Activated CD4-positive, alpha-beta T cell treated with anti-CD3 and anti-CD28 coated beads for 36 hours (primary cell): ENCODE measurements at regions not wholly inside any gene's neighbourhood (a gene's known extent, or its start where the extent isn't known, plus 50 kb on each side); places are given as distances from the start of the nearest gene placed in this dataset.

Experiments
- ATAC-seq: fragments of 200-7000 bp; cut with Tn5 transposase; one replicate; pipeline ENCODE4 v1.10.0; 2021; ENCODE audit warnings: mild to moderate bottlenecking, moderate library complexity
- CTCF ChIA-PET: fragments of 350-600 bp; sonication (Branson Sonifier 250); formaldehyde crosslinking; loops from one replicate; lab custom pipeline; 2021; ENCODE audit warnings: antibody characterized with exemption; lab: Charles Lee
- POLR2A ChIA-PET: fragments of 350-600 bp; sonication (Branson Sonifier 250); formaldehyde crosslinking; loops from one replicate; lab custom pipeline; 2021; ENCODE audit warnings: antibody characterized with exemption, inconsistent platforms; lab: Charles Lee
- DNase-seq: peaks from one replicate; pipeline ENCODE4 v3.0.0-alpha.2; 2020
- H3K27ac Mint-ChIP-seq: one replicate; pipeline ENCODE4 v1.8.0; 2021; ENCODE audit warnings: mixed read lengths
- H3K27me3 Mint-ChIP-seq: one replicate; pipeline ENCODE4 v1.8.0; 2021; ENCODE audit warnings: mixed read lengths
- H3K36me3 Mint-ChIP-seq: one replicate; pipeline ENCODE4 v1.8.0; 2021; ENCODE audit warnings: low read depth, mixed read lengths
- H3K4me1 Mint-ChIP-seq: one replicate; pipeline ENCODE4 v1.8.0; 2021; ENCODE audit warnings: mixed read lengths
- H3K4me3 Mint-ChIP-seq: one replicate; pipeline ENCODE4 v1.8.0; 2021; ENCODE audit warnings: mild to moderate bottlenecking, moderate library complexity, mixed read lengths
- H3K9me3 Mint-ChIP-seq: one replicate; pipeline ENCODE4 v1.8.0; 2021; ENCODE audit warnings: low read depth, mixed read lengths
- intact Hi-C, 2 experiments: fragments of 100-400 bp; cut with DNase I in 1 of 2; cut with micrococcal nuclease in 1 of 2; formaldehyde crosslinking; loops; one replicate each; pipeline versions ENCODE4 v1.14.2 to v1.15.1; 2022 to 2024; cut with DNase I, micrococcal nuclease

- no peak for DNase-seq
- no peaks in the 10 kb centered on the region for H3K9me3 Mint-ChIP-seq
- ChIA-PET CTCF (interaction anchor here (0.6 to 0.7 kb wide), 2 partner anchors 190 to 1794 kb away, joined by 3 to 4 read pairs; no protein-coding TSS in a partner anchor), POLR2A (no interaction called here)
- intact Hi-C loops, result no loop called here
- peaks cover 4% of the 10 kb centered on the region for H3K27me3 Mint-ChIP-seq
- no peak overlapping the region for H3K4me3 Mint-ChIP-seq
- ATAC-seq, result no peak
- H3K4me1 Mint-ChIP-seq, result no peaks in the 10 kb centered on the region
- H3K36me3 Mint-ChIP-seq, result no peaks in the 10 kb centered on the region
- no peak overlapping the region for H3K27ac Mint-ChIP-seq
Observed at GRCh38 chr13:76651286-76651685, 234.9 kb downstream of the KCTD12 start.

GRCh38 chr13:76647550-76647949 lies 238.7 kb downstream of the KCTD12 start:
- no peaks in the 10 kb centered on the region for H3K4me1 Mint-ChIP-seq
- no peaks in the 10 kb centered on the region for H3K9me3 Mint-ChIP-seq
- ChIA-PET POLR2A (no interaction called here), CTCF (interaction anchor here (1.2 to 1.5 kb wide), 2 partner anchors 16 to 256 kb away, joined by 3 read pairs; no protein-coding TSS in a partner anchor)
- H3K4me3 Mint-ChIP-seq, result no peak overlapping the region
- no peak overlapping the region for H3K27ac Mint-ChIP-seq
- H3K36me3 Mint-ChIP-seq, result no peaks in the 10 kb centered on the region
- intact Hi-C loops, result no loop called here
- no peak for ATAC-seq
- peaks cover 4% of the 10 kb centered on the region for H3K27me3 Mint-ChIP-seq
- no peak for DNase-seq

DNA sequence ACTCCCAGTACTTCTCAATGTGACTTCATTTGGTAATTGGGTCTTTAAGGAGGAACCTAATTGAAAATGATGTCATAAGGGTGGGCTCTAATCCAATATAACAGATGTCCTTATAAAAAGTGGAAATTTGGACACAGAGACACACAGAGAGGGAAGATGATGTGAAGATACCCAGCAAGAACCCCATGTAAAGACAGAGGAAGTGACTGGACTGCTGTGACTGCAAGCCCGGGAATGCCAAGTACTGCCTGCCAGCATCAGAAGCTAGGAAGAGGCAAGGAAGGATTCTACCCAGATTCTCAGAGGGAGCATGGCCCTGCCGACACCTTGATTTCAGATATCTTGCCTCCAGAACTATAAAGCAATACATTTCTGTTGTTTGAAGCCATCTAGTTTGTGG lies 239.3 kb downstream of the KCTD12 start:
- intact Hi-C loops, result no loop called here
- no peak for ATAC-seq

GRCh38 chr13:76645632-76646031 lies 240.6 kb downstream of the KCTD12 start:
- Mint-ChIP-seq H3K36me3 (no peaks in the 10 kb centered on the region), H3K27ac (no peak overlapping the region), H3K27me3 (no peaks in the 10 kb centered on the region), H3K4me3 (no peak overlapping the region), H3K4me1 (no peaks in the 10 kb centered on the region), H3K9me3 (no peaks in the 10 kb centered on the region)
- ChIA-PET POLR2A (no interaction called here), CTCF (interaction anchor here (1.5 kb wide), 1 partner anchor 258 kb away, joined by 4 read pairs; no protein-coding TSS in a partner anchor)
- ATAC-seq (no peak), DNase-seq (no peak)
- intact Hi-C loops, result no loop called here

More for the DNA sequence above, 239.3 kb downstream of the KCTD12 start:
- no peak for DNase-seq
- no peaks in the 10 kb centered on the region for H3K4me1 Mint-ChIP-seq
- no peak overlapping the region for H3K27ac Mint-ChIP-seq
- H3K9me3 Mint-ChIP-seq, result no peaks in the 10 kb centered on the region
- H3K27me3 Mint-ChIP-seq, result peaks cover 2% of the 10 kb centered on the region
- ChIA-PET POLR2A (no interaction called here), CTCF (no interaction called here)
- H3K4me3 Mint-ChIP-seq, result no peak overlapping the region
- H3K36me3 Mint-ChIP-seq, result no peaks in the 10 kb centered on the region

- CTCF ChIA-PET, result no interaction called here
- no peak for DNase-seq
- H3K4me1 Mint-ChIP-seq, result no peaks in the 10 kb centered on the region
- H3K27ac Mint-ChIP-seq, result no peak overlapping the region
- H3K9me3 Mint-ChIP-seq, result no peaks in the 10 kb centered on the region
- POLR2A ChIA-PET, result no interaction called here
- H3K36me3 Mint-ChIP-seq, result no peaks in the 10 kb centered on the region
- H3K27me3 Mint-ChIP-seq, result no peaks in the 10 kb centered on the region
- no peak overlapping the region for H3K4me3 Mint-ChIP-seq
- intact Hi-C loops, result no loop called here
- no peak for ATAC-seq
Observed at GRCh38 chr13:76644906-76645305, 241.3 kb downstream of the KCTD12 start.

GRCh38 chr13:76643596-76643995 lies 242.6 kb downstream of the KCTD12 start:
- Mint-ChIP-seq H3K4me3 (no peak overlapping the region), H3K27me3 (peaks cover 2% of the 10 kb centered on the region), H3K4me1 (no peaks in the 10 kb centered on the region), H3K36me3 (no peaks in the 10 kb centered on the region), H3K27ac (no peak overlapping the region), H3K9me3 (no peaks in the 10 kb centered on the region)
- POLR2A ChIA-PET, result no interaction called here
- ATAC-seq (no peak), DNase-seq (no peak)
- CTCF ChIA-PET, result interaction anchor here (0.8 kb wide), 1 partner anchor 95 kb away, joined by 3 read pairs; no protein-coding TSS in a partner anchor
- intact Hi-C loops, result no loop called here

- Mint-ChIP-seq H3K27me3 (peaks cover 2% of the 10 kb centered on the region), H3K9me3 (no peaks in the 10 kb centered on the region), H3K36me3 (no peaks in the 10 kb centered on the region), H3K4me1 (no peaks in the 10 kb centered on the region), H3K27ac (no peak overlapping the region), H3K4me3 (no peak overlapping the region)
- intact Hi-C loops, result no loop called here
- ChIA-PET POLR2A (no interaction called here), CTCF (no interaction called here)
- ATAC-seq, result no peak
- DNase-seq, result no peak
Observed at GRCh38 chr13:76641056-76641455, 245.1 kb downstream of the KCTD12 start.

GRCh38 chr13:76638882-76639281 lies 247.3 kb downstream of the KCTD12 start:
- no peaks in the 10 kb centered on the region for H3K9me3 Mint-ChIP-seq
- ATAC-seq (no peak), DNase-seq (no peak)
- no peaks in the 10 kb centered on the region for H3K36me3 Mint-ChIP-seq
- intact Hi-C loops, result no loop called here
- H3K27ac Mint-ChIP-seq, result no peak overlapping the region
- H3K4me1 Mint-ChIP-seq, result no peaks in the 10 kb centered on the region
- ChIA-PET POLR2A (no interaction called here), CTCF (interaction anchor here (0.6 kb wide), 1 partner anchor 115 kb away, joined by 3 read pairs; no protein-coding TSS in a partner anchor)
- no peak overlapping the region for H3K4me3 Mint-ChIP-seq
- peaks cover 5% of the 10 kb centered on the region for H3K27me3 Mint-ChIP-seq

GRCh38 chr13:76638181-76638580 lies 248.0 kb downstream of the KCTD12 start:
- Mint-ChIP-seq H3K4me3 (no peak overlapping the region), H3K27ac (no peak overlapping the region), H3K4me1 (no peaks in the 10 kb centered on the region), H3K36me3 (no peaks in the 10 kb centered on the region), H3K9me3 (no peaks in the 10 kb centered on the region), H3K27me3 (peaks cover 5% of the 10 kb centered on the region)
- CTCF ChIA-PET, result no interaction called here
- no peak for DNase-seq
- intact Hi-C loops, result no loop called here
- POLR2A ChIA-PET, result no interaction called here
- ATAC-seq, result no peak

DNA sequence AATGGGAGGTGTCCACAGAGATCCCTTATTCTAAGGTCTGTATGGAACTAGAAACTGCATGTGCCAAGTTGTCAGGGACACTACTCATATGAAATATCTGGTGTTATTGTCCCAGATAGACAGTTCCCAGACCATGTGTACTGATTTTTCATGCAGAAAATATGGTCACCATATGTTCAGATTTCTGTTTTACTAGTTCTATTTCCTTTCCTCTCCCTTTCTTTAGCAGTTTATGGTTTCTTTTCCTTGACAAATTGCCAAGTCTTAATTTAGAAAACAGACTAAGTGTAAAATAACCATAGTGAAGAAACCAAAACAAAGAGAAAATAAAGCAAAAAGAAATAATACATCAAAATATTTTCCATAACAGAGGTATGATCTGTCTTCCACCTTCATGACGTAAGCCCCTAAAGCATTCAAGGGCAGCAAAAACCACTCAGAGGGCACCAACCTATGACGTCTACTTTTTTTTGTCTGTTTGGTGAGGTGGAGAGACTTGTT lies 248.5 kb downstream of the KCTD12 start:
- DNase-seq, result no peak
- ATAC-seq, result no peak
- ChIA-PET POLR2A (no interaction called here), CTCF (interaction anchor here (0.8 kb wide), 1 partner anchor 734 kb away, joined by 4 read pairs; no protein-coding TSS in a partner anchor)
- Mint-ChIP-seq H3K4me3 (no peak overlapping the region), H3K36me3 (no peaks in the 10 kb centered on the region), H3K9me3 (no peaks in the 10 kb centered on the region), H3K27me3 (peaks cover 5% of the 10 kb centered on the region), H3K4me1 (no peaks in the 10 kb centered on the region), H3K27ac (no peak overlapping the region)
- intact Hi-C loops, result no loop called here

DNA sequence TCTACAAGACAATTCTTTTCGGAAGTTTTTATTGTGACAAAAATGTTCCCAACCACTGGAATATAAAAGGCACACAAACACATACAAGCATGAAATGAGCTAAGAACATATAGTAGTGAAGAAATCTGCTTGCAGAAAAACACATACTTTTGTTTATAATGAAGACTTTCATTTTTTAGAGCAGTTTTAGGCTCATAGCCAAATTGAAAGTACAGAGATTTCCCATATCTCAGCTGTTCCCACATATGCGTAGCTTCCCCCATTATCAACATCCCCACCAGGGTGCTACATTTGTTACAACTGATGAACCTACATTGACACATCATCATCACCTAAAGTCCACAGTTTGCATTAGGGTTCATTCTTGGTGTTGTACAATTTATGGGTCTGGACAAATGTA lies 249.4 kb downstream of the KCTD12 start:
- ChIA-PET CTCF (interaction anchor here (0.8 kb wide), 1 partner anchor 733 kb away, joined by 4 read pairs; no protein-coding TSS in a partner anchor), POLR2A (no interaction called here)
- intact Hi-C loops, result no loop called here
- no peak overlapping the region for H3K27ac Mint-ChIP-seq
- no peaks in the 10 kb centered on the region for H3K36me3 Mint-ChIP-seq
- no peak for ATAC-seq
- H3K4me1 Mint-ChIP-seq, result no peaks in the 10 kb centered on the region
- peaks cover 5% of the 10 kb centered on the region for H3K27me3 Mint-ChIP-seq
- DNase-seq, result no peak
- no peak overlapping the region for H3K4me3 Mint-ChIP-seq
- no peaks in the 10 kb centered on the region for H3K9me3 Mint-ChIP-seq
